BE2C (cell line): ENCODE measurements at regions not wholly inside any gene's neighbourhood (a gene's known extent, or its start where the extent isn't known, plus 50 kb on each side); places are given as distances from the start of the nearest gene placed in this dataset.

Experiments
- DNase-seq: peaks from one replicate; pipeline ENCODE4 v3.0.0-alpha.2; 2020
- H3K27me3 ChIP-seq: fragments of 250-450 bp; sonication (Bioruptor Pico); 2 replicates; pipeline ENCODE4 v1.5.1; 2020; ENCODE audit warnings: mild to moderate bottlenecking
- H3K36me3 ChIP-seq: fragments of 250-450 bp; sonication (Bioruptor Pico); 2 replicates; pipeline ENCODE4 v1.5.1; 2020; ENCODE audit warnings: mild to moderate bottlenecking
- H3K4me1 ChIP-seq: fragments of 250-450 bp; sonication (Bioruptor Pico); 2 replicates; pipeline ENCODE4 v1.5.1; 2020
- H3K4me3 ChIP-seq: 2 replicates; pipeline ENCODE4 v1.5.1; 2011; ENCODE audit warnings: low read depth, low read length
- H3K9me3 ChIP-seq: fragments of 250-450 bp; sonication (Bioruptor Pico); 2 replicates; pipeline ENCODE4 v1.5.1; 2020
- CTCF ChIP-seq: IDR thresholded peaks from 2 replicates; pipeline ENCODE4 v1.5.1; 2012; ENCODE audit warnings: mild to moderate bottlenecking, low read depth, low read length

- Histone ChIP-seq H3K36me3 (no peaks in the 10 kb centered on the region), H3K4me3 (no peak overlapping the region), H3K27me3 (peaks cover 5% of the 10 kb centered on the region), H3K9me3 (no peaks in the 10 kb centered on the region), H3K4me1 (no peaks in the 10 kb centered on the region)
- DNase-seq: no peak
- no peak for TF ChIP-seq CTCF
These were observed 450.1 kb upstream of the RASGRP1 start for GRCh38 chr15:39014682-39015081.

GRCh38 chr15:39016706-39017105, 452.1 kb upstream of the RASGRP1 start:
- H3K9me3 ChIP-seq: no peaks in the 10 kb centered on the region
- no peak for TF ChIP-seq CTCF
- no peaks in the 10 kb centered on the region for H3K4me1 ChIP-seq
- DNase-seq: no peak
- peaks cover 5% of the 10 kb centered on the region for H3K27me3 ChIP-seq
- H3K4me3 ChIP-seq: no peak overlapping the region
- no peaks in the 10 kb centered on the region for H3K36me3 ChIP-seq

GRCh38 chr15:39018966-39019365, 454.4 kb upstream of the RASGRP1 start:
- no peak for DNase-seq
- no peak for TF ChIP-seq CTCF

GRCh38 chr15:39021341-39021740, 456.7 kb upstream of the RASGRP1 start:
- no peak for DNase-seq
- Histone ChIP-seq H3K27me3 (peaks cover 5% of the 10 kb centered on the region), H3K36me3 (no peaks in the 10 kb centered on the region), H3K9me3 (no peaks in the 10 kb centered on the region), H3K4me3 (no peak overlapping the region), H3K4me1 (no peaks in the 10 kb centered on the region)
- no peak for TF ChIP-seq CTCF

More at GRCh38 chr15:39018966-39019365, 454.4 kb upstream of the RASGRP1 start:
- Histone ChIP-seq H3K27me3 (peaks cover 5% of the 10 kb centered on the region), H3K4me1 (no peaks in the 10 kb centered on the region), H3K36me3 (no peaks in the 10 kb centered on the region), H3K4me3 (no peak overlapping the region), H3K9me3 (no peaks in the 10 kb centered on the region)

GRCh38 chr15:39022532-39023305, 458.1 kb upstream of the RASGRP1 start:
- DNase-seq: no peak
- Histone ChIP-seq H3K36me3 (no peaks in the 10 kb centered on the region), H3K27me3 (peaks cover 5% of the 10 kb centered on the region), H3K9me3 (no peaks in the 10 kb centered on the region), H3K4me1 (no peaks in the 10 kb centered on the region), H3K4me3 (no peak overlapping the region)
- TF ChIP-seq CTCF: no peak

- Histone ChIP-seq H3K9me3 (no peaks in the 10 kb centered on the region), H3K27me3 (no peaks in the 10 kb centered on the region; the same call in 1 of the 2 replicates), H3K4me3 (no peak overlapping the region), H3K36me3 (no peaks in the 10 kb centered on the region), H3K4me1 (no peaks in the 10 kb centered on the region)
- no peak for DNase-seq
- no peak for TF ChIP-seq CTCF
These were observed 460.7 kb upstream of the RASGRP1 start for GRCh38 chr15:39025321-39025720.
